ENCODE measurements at regions not wholly inside any gene's neighbourhood (a gene's known extent, or its start where the extent isn't known, plus 50 kb on each side); places are given as distances from the start of the nearest gene placed in this dataset.

DNA sequence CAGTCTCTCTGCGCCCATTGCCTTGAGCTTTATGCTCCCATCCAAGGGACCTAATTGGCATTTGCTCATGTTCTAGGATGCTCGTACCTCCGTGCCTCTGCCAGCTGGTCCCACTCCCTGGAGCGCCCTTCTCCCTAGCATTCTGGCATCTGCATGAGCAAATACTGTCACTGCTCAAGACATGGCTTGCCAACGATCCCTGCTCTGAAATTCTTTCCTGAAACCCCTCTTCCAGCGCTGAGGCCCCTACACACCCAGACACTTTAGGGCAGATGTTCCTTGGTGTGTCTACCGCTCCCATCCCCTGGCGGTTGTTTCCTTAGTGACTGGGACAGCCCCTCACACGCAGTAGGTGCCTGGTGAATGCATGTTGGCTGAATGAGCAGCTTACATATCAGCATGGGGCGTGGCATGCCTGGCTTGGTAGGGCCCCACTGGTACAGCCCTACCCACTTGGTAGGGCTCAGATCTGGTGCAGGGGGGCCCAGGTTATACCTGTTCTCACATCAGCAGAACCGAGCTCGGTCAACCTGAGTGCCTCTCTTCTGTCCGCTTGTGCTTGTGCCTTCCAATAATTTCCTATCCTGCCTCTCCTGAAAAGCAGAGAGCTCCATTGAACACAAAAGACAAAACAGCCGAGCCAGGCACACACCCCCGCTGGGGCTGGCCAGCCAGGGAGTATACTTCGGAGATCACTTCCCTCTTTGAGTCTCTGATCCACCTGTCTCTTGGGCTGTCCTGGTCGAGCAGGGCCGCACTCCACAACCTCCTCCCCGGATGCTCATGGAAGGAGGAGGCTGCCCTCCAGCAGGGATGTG lies 59.2 kb downstream of the INHBB start:
- H3K4me3 ChIP-seq (ENCODE audit: control insufficient read depth in 1 of 2, extremely low read depth in 1 of 2, low read length in 1 of 2), result no peak overlapping the region
- H3K27ac Mint-ChIP-seq, result no peak overlapping the region
- H3K9me3 ChIP-seq, result peaks cover 3% of the 10 kb centered on the region
- H3K9me3 Mint-ChIP-seq, result peaks cover 5 to 15% (median 12%) of the 10 kb centered on the region in 3 donors
- ChIA-PET CTCF (no interaction called here), POLR2A (no interaction called here)
- H3K27me3 ChIP-seq (replicated peaks in 1 of 2; ENCODE audit: control insufficient read depth in 2 of 2, extremely low read depth in 1 of 2, insufficient read depth in 2 of 2, low read length in 1 of 2), result peaks cover 0 to 33% of the 10 kb centered on the region in 2 experiments
- no peak overlapping the region for H3K4me3 Mint-ChIP-seq
- H3K27me3 Mint-ChIP-seq, result peaks cover 5 to 7% of the 10 kb centered on the region in 2 donors
- H3K36me3 Mint-ChIP-seq, result no peaks in the 10 kb centered on the region
- H3K36me3 ChIP-seq (ENCODE audit: control insufficient read depth in 2 of 2, extremely low read depth in 1 of 2, insufficient read depth in 1 of 2, low read length in 1 of 2), result no peaks in the 10 kb centered on the region
- H3K27ac ChIP-seq (ENCODE audit: low read length), result no peak overlapping the region
- H3K4me1 ChIP-seq (ENCODE audit: control insufficient read depth in 1 of 2, extremely low read depth in 1 of 2, insufficient read depth in 2 of 2, low read length in 2 of 2), result no peaks in the 10 kb centered on the region
- peak in 1 of 35 experiments; percentile 3 for DNase-seq
- no peaks in the 10 kb centered on the region for H3K4me1 Mint-ChIP-seq
- ATAC-seq (replicated peaks in 1 of 4), result no peak
- WGBS (ENCODE audit: insufficient coverage), result 70% methylated on average over 12 of the region's 19 CpGs

DNA sequence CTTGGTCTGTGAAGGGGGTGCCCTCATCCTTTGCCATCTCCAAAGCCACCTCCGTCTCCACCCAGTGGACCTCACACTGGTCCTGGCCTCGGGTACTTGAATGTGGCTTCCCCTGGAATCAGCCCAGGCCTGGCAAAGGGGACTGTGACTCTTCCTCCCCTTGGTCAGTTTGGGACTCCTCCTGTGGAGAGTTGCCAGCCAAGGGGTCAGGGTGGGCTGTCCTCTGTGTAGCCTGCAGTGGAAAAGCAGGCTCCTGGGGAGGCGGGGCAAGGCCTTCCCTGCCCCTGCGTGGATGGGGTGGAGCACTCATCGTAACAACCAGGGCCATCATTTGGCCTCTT lies 59.8 kb downstream of the INHBB start:
- H3K27me3 Mint-ChIP-seq, result peaks cover 5 to 7% of the 10 kb centered on the region in 2 donors
- ATAC-seq (replicated peaks in 1 of 4), result no peak
- Histone ChIP-seq H3K27ac (ENCODE audit: low read length) (no peak overlapping the region), H3K9me3 (peaks cover 3% of the 10 kb centered on the region), H3K4me1 (ENCODE audit: control insufficient read depth in 1 of 2, extremely low read depth in 1 of 2, insufficient read depth in 2 of 2, low read length in 2 of 2) (no peaks in the 10 kb centered on the region), H3K27me3 (replicated peaks in 1 of 2; ENCODE audit: control insufficient read depth in 2 of 2, extremely low read depth in 1 of 2, insufficient read depth in 2 of 2, low read length in 1 of 2) (peaks cover 0 to 28% of the 10 kb centered on the region in 2 experiments), H3K4me3 (ENCODE audit: control insufficient read depth in 1 of 2, extremely low read depth in 1 of 2, low read length in 1 of 2) (no peak overlapping the region), H3K36me3 (ENCODE audit: control insufficient read depth in 2 of 2, extremely low read depth in 1 of 2, insufficient read depth in 1 of 2, low read length in 1 of 2) (no peaks in the 10 kb centered on the region)
- no peaks in the 10 kb centered on the region for H3K36me3 Mint-ChIP-seq
- CTCF ChIA-PET, result no interaction called here
- DNase-seq, result peak in 1 of 35 experiments; percentile 6
- no peaks in the 10 kb centered on the region for H3K4me1 Mint-ChIP-seq
- 73% methylated on average over 4 of the region's 5 CpGs for WGBS (ENCODE audit: insufficient coverage)
- H3K27ac Mint-ChIP-seq, result no peak overlapping the region
- POLR2A ChIA-PET, result no interaction called here
- H3K4me3 Mint-ChIP-seq, result no peak overlapping the region
- peaks cover 5 to 19% (median 14%) of the 10 kb centered on the region in 3 donors for H3K9me3 Mint-ChIP-seq

DNA sequence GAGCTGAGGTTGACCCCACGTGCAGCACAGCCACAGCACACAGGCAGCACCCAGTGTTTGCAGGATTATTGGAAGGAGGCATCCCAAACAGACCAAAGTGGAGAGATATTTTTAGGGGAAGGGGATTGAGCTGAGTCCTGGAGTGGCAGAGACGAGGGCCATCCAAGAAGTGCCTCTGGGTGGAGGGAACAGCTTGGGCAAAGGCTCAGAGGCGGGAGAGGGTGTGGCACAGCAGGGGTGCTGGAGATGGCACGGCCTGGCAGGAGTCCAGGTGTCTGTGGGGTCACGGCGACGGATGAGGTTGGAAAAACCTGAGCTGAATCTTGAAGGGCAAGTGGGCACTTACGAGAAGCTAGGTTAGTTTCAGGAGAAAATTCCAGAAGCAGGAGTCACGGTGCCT lies 60.6 kb downstream of the INHBB start:
- no peaks in the 10 kb centered on the region for H3K36me3 Mint-ChIP-seq

DNA sequence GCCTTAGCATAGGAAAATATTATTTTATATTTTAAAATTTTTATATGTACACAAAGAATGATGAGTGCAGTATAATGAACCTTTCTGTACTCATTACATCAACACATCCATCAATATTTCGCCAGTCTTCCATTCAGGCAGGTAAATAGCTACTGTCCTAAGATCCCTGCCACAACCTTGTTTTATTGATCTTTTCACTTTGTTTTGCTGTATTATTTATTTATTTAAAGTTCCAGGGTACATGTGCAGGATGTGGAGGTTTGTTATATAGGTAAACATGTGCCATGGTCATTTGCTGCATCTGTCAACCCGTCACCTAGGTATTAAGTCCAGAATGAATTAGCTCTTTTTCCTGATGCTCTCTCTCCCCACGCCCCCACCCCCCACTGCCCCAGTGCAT lies 64.6 kb downstream of the INHBB start:
- Histone ChIP-seq H3K36me3 (ENCODE audit: control insufficient read depth in 2 of 2, extremely low read depth in 1 of 2, insufficient read depth in 1 of 2, low read length in 1 of 2) (no peaks in the 10 kb centered on the region), H3K27ac (ENCODE audit: low read length) (no peak overlapping the region), H3K4me3 (ENCODE audit: control insufficient read depth in 1 of 2, extremely low read depth in 1 of 2, low read length in 1 of 2) (no peak overlapping the region), H3K4me1 (ENCODE audit: control insufficient read depth in 1 of 2, extremely low read depth in 1 of 2, insufficient read depth in 2 of 2, low read length in 2 of 2) (no peaks in the 10 kb centered on the region), H3K9me3 (peaks cover 3% of the 10 kb centered on the region), H3K27me3 (replicated peaks in 1 of 2; ENCODE audit: control insufficient read depth in 2 of 2, extremely low read depth in 1 of 2, insufficient read depth in 2 of 2, low read length in 1 of 2) (peaks cover 0 to 12% of the 10 kb centered on the region in 2 experiments)
- Mint-ChIP-seq H3K27ac (no peak overlapping the region), H3K27me3 (peaks cover 14 to 17% of the 10 kb centered on the region in 2 donors), H3K9me3 (peaks cover 11 to 32% (median 25%) of the 10 kb centered on the region in 3 donors), H3K36me3 (no peaks in the 10 kb centered on the region), H3K4me1 (no peaks in the 10 kb centered on the region), H3K4me3 (no peak overlapping the region)
- WGBS (ENCODE audit: insufficient coverage), result no CpG with 5 or more reads among the region's 3 CpGs
- POLR2A ChIA-PET, result no interaction called here
- CTCF ChIA-PET, result no interaction called here
- ATAC-seq (replicated peaks in 1 of 4) (no peak), DNase-seq (no peak)

More for the DNA sequence above, 60.6 kb downstream of the INHBB start:
- Histone ChIP-seq H3K36me3 (ENCODE audit: control insufficient read depth in 2 of 2, extremely low read depth in 1 of 2, insufficient read depth in 1 of 2, low read length in 1 of 2) (no peaks in the 10 kb centered on the region), H3K4me3 (ENCODE audit: control insufficient read depth in 1 of 2, extremely low read depth in 1 of 2, low read length in 1 of 2) (no peak overlapping the region), H3K4me1 (ENCODE audit: control insufficient read depth in 1 of 2, extremely low read depth in 1 of 2, insufficient read depth in 2 of 2, low read length in 2 of 2) (no peaks in the 10 kb centered on the region), H3K27ac (ENCODE audit: low read length) (no peak overlapping the region), H3K27me3 (replicated peaks in 1 of 2; ENCODE audit: control insufficient read depth in 2 of 2, extremely low read depth in 1 of 2, insufficient read depth in 2 of 2, low read length in 1 of 2) (peaks cover 0 to 27% of the 10 kb centered on the region in 2 experiments), H3K9me3 (peaks cover 3% of the 10 kb centered on the region)
- 75% methylated on average over 9 of the region's 9 CpGs for WGBS (ENCODE audit: insufficient coverage)
- no peak overlapping the region for H3K27ac Mint-ChIP-seq
- ChIA-PET POLR2A (no interaction called here), CTCF (no interaction called here)
- no peaks in the 10 kb centered on the region for H3K4me1 Mint-ChIP-seq
- peaks cover 5 to 28% (median 18%) of the 10 kb centered on the region in 3 donors for H3K9me3 Mint-ChIP-seq
- DNase-seq (peak in 1 of 35 experiments; percentile 7), ATAC-seq (replicated peaks in 1 of 4) (no peak)
- H3K27me3 Mint-ChIP-seq, result peaks cover 0 to 7% of the 10 kb centered on the region in 2 donors
- H3K4me3 Mint-ChIP-seq, result no peak overlapping the region

DNA sequence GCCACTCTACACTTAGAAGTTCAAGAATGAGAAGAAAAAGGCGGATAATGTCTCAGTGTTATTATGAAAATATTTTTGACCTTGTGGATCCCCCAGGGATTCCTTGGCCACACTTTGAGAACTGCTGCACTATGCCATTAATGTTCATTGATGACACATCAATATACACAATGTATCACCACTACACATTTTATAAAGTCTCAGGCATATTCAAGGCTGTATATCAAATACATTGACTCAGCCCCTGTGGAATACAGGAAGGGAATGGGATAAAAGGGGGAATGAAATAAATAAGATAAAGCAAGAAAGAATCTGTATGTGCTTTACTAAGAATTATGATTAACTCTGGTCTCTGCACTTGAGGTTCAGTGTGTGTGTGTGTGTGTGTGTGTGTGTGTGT lies 69.1 kb downstream of the INHBB start:
- Mint-ChIP-seq H3K4me1 (no peaks in the 10 kb centered on the region), H3K36me3 (no peaks in the 10 kb centered on the region), H3K9me3 (peaks cover 6 to 18% (median 13%) of the 10 kb centered on the region in 3 donors), H3K27ac (no peak overlapping the region), H3K27me3 (peaks cover 19 to 29% of the 10 kb centered on the region in 2 donors), H3K4me3 (no peak overlapping the region)
- no peaks in the 10 kb centered on the region for H3K36me3 ChIP-seq (ENCODE audit: control insufficient read depth in 2 of 2, extremely low read depth in 1 of 2, insufficient read depth in 1 of 2, low read length in 1 of 2)
- CTCF ChIA-PET, result no interaction called here
- ATAC-seq (replicated peaks in 1 of 4) (no peak), DNase-seq (no peak)
- no peak overlapping the region for H3K27ac ChIP-seq (ENCODE audit: low read length)
- POLR2A ChIA-PET, result interaction anchor here in 1 of 2 donors (0.5 kb wide), 1 partner anchor 14 kb away, joined by 3 read pairs; no protein-coding TSS in a partner anchor
- H3K27me3 ChIP-seq (replicated peaks in 1 of 2; ENCODE audit: control insufficient read depth in 2 of 2, extremely low read depth in 1 of 2, insufficient read depth in 2 of 2, low read length in 1 of 2), result peaks cover 0 to 14% of the 10 kb centered on the region in 2 experiments
- H3K4me1 ChIP-seq (ENCODE audit: control insufficient read depth in 1 of 2, extremely low read depth in 1 of 2, insufficient read depth in 2 of 2, low read length in 2 of 2), result no peaks in the 10 kb centered on the region
- no peaks in the 10 kb centered on the region for H3K9me3 ChIP-seq
- no peak overlapping the region for H3K4me3 ChIP-seq (ENCODE audit: control insufficient read depth in 1 of 2, extremely low read depth in 1 of 2, low read length in 1 of 2)
- WGBS (ENCODE audit: insufficient coverage), result no CpG with 5 or more reads among the region's 1 CpG

DNA sequence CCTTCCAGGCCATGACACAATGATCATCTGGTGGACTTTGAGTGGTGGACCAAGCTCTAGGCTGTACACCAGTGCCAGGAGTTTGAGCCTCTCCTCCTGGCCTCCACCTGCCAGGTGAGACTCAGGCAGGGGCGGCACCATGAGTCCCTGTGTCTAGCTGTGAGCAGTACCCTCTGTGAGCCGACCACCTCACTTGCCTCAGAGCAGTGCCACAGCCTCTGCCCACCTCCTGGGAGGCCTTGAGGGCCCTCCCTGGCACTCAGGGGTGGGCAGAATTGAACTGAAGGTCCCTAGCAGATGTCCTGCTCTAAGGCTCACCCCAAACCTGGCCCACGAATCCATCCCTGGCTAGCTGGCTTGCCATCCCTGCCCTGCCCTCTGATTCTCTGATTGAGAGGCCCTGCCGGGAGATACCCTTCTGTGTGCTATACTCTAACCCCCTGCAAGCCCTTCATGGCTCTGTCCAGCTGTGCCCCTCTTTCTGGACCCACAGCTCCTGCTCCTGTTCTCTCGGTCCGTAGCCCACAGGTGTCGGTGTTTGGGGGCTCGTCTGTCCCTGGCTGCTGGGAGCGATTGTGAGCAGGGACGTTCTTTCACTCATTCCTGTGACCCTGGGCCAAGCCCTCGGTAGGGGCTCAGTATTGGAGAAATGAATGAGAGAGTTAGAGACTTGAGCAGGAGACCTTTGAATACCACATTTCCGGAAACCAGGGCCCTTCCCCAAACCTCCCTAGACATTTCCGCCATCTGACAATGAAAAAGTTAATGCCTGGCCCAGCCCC lies 70.0 kb downstream of the INHBB start:
- Mint-ChIP-seq H3K27me3 (peaks cover 25 to 32% of the 10 kb centered on the region in 2 donors), H3K4me3 (no peak overlapping the region), H3K4me1 (no peaks in the 10 kb centered on the region), H3K36me3 (no peaks in the 10 kb centered on the region), H3K9me3 (peaks cover 6 to 11% (median 11%) of the 10 kb centered on the region in 3 donors), H3K27ac (no peak overlapping the region)
- POLR2A ChIA-PET, result no interaction called here
- ATAC-seq (replicated peaks in 1 of 4) (no peak), DNase-seq (peak in 1 of 35 experiments; percentile 8)
- peaks cover 0 to 15% of the 10 kb centered on the region in 2 experiments for H3K27me3 ChIP-seq (replicated peaks in 1 of 2; ENCODE audit: control insufficient read depth in 2 of 2, extremely low read depth in 1 of 2, insufficient read depth in 2 of 2, low read length in 1 of 2)
- no peak overlapping the region for H3K4me3 ChIP-seq (ENCODE audit: control insufficient read depth in 1 of 2, extremely low read depth in 1 of 2, low read length in 1 of 2)
- CTCF ChIA-PET, result no interaction called here
- 79% methylated on average over 9 of the region's 13 CpGs for WGBS (ENCODE audit: insufficient coverage)
- H3K9me3 ChIP-seq, result no peaks in the 10 kb centered on the region
- H3K4me1 ChIP-seq (ENCODE audit: control insufficient read depth in 1 of 2, extremely low read depth in 1 of 2, insufficient read depth in 2 of 2, low read length in 2 of 2), result no peaks in the 10 kb centered on the region
- no peaks in the 10 kb centered on the region for H3K36me3 ChIP-seq (ENCODE audit: control insufficient read depth in 2 of 2, extremely low read depth in 1 of 2, insufficient read depth in 1 of 2, low read length in 1 of 2)
- no peak overlapping the region for H3K27ac ChIP-seq (ENCODE audit: low read length)

Measured in T-cell (primary cell).